ENCODE measurements at regions not wholly inside any gene's neighbourhood (a gene's known extent, or its start where the extent isn't known, plus 50 kb on each side); places are given as distances from the start of the nearest gene placed in this dataset.

DNA sequence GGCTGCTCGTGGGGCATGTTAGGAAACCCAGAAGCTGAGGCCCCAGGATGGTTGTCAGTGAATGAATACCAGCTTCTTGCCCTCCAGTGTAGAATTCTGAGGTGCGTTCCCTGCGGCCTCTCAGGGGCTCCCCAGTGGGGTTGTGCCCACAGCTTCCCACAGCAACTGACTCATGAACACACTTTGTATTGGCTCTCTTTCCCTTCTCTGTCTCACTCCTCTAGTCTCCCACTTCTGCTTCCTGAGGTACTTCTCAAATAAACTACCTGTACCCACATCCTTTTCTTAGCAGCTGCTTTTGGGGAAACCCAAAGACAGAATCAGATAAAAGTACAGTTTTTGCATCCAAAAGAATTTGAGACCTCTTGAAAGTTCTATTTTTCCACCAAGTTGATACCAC lies 107.7 kb upstream of the JAG1 start:
- TF ChIP-seq LCORL (IDR thresholded peaks at IDR 0.05) (no peak), LCORL (CRISPR knock-in tag; IDR thresholded peaks at IDR 0.05) (no peak), HOXD1 (CRISPR knock-in tag; IDR thresholded peaks at IDR 0.05) (no peak), SRSF9 (IDR thresholded peaks at IDR 0.05; ENCODE audit: borderline replicate concordance, insufficient read depth, low read depth, low read length, poor library complexity, severe bottlenecking) (no peak), NR1H2 (CRISPR knock-in tag; IDR thresholded peaks at IDR 0.05; ENCODE audit: borderline replicate concordance, low read depth) (no peak)
- TF ChIP-seq, protein P1, sequence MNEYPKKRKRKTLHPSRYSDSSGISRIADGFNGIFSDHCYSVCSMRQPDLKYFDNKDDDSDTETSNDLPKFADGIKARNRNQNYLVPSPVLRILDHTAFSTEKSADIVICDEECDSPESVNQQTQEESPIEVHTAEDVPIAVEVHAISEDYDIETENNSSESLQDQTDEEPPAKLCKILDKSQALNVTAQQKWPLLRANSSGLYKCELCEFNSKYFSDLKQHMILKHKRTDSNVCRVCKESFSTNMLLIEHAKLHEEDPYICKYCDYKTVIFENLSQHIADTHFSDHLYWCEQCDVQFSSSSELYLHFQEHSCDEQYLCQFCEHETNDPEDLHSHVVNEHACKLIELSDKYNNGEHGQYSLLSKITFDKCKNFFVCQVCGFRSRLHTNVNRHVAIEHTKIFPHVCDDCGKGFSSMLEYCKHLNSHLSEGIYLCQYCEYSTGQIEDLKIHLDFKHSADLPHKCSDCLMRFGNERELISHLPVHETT (CRISPR knock-in tag; conservative IDR thresholded peaks at IDR 0.05) = no peak
